ENCODE measurements at regions not wholly inside any gene's neighbourhood (a gene's known extent, or its start where the extent isn't known, plus 50 kb on each side); places are given as distances from the start of the nearest gene placed in this dataset.

DNA sequence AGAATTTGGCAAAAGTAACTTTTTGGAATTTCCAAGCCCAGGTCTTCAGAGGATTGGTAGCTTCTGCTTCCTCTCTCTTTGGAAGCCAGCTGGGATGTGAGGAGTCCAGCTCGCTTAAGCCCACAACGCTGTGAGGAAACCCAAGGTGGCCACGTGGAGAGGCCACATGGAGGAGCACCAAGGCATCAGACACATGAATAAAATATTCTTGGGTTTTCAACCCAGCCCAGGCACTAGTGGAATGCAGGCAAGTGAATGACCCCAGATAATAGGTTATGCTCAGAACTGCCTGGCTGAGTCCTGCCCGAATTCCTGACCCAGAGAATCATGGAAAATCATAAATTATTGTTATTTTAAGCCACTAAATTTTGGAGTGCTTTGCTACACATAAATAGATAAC is 119.7 kb upstream of the PARP11 start:
- Mint-ChIP-seq H3K9me3 (no peaks in the 10 kb centered on the region), H3K4me1 (peaks cover 0 to 2% of the 10 kb centered on the region in 2 donors), H3K4me3 (no peak overlapping the region), H3K27ac (no peak overlapping the region), H3K27me3 (ENCODE audit: low read depth in 3 of 3) (peaks cover 5 to 18% (median 18%) of the 10 kb centered on the region in 3 donors), H3K36me3 (no peaks in the 10 kb centered on the region)
- no peak for DNase-seq

DNA sequence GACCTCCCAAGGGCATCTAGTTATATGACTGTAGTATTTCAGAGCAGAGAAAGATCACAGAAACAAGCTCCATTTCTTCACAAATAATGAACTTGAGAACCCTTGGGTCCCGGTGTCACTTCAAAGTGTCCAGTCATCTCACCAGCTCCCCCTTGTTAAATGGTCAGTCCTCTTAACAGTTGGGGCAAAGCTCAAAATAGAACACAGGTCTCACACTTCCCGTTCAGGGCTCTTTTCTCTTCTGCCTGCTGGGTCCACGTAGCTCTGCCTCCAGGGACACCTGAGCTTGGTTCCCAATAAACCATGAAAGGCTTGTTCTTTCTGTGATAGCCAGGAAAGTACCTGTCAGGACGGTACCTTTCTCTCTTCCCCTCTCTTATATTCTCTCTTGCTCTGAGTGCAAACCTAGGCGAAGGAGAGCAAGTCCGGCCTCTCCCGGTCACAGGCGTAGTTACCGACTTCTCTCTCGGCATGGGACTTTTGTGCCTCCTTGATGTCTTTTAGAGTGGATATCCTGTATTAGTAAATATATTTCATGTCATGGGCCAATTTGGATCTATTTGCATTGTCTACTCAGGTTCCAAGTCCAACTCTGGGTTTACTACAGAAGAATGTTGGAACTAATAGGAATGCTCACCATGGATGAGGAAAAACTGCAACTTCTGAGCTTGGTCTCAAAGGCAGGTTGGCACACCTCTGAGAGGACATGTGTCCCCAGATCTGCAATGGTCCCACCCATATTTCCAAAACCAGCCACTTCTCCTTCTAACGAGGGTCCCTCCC is 118.8 kb upstream of the PARP11 start:
- Mint-ChIP-seq H3K4me1 (peaks cover 0 to 2% of the 10 kb centered on the region in 2 donors), H3K27ac (no peak overlapping the region), H3K36me3 (no peaks in the 10 kb centered on the region), H3K27me3 (ENCODE audit: low read depth in 3 of 3) (peaks cover 5 to 21% (median 18%) of the 10 kb centered on the region in 3 donors), H3K4me3 (no peak overlapping the region), H3K9me3 (no peaks in the 10 kb centered on the region)
- DNase-seq = no peak

DNA sequence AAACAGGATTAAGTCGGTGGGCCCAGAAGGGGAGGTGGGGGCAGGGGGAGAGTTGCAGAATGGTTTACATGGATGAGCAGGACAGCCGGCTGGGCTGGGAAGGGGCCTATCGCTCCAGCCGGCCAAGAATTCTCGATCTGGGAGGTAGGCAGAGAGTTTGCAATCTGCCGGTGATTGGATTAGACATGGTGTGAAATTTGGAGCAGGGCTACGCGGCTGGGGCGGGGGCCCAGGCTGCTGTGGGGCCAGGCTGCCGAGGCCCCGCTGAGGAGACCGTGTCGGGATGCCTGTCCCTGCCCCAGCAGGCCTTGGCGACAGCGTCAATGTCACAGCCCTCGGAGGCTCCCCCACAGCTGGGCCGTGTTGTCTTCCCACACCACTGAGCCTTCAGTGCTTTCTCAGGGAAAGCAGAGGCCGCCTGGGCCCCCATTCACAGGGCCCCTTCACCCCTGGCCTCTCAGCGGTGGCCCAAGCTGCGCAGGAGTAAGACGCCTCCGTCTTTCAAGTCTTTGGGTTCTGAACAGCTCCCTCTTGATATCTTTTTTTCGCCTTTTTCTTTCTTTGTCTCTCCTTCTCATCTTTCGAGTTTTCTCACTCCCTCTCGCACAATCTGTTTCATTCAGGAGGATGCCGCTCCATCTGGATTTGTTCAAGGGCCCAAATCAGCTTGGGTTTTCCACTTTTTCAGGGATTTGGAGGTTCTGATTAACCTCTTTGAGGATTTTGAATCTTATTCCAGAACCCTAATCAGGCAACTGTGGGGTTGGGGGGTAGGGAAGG is 117.5 kb upstream of the PARP11 start:
- H3K9me3 Mint-ChIP-seq = no peaks in the 10 kb centered on the region
- no peaks in the 10 kb centered on the region for H3K4me1 Mint-ChIP-seq
- H3K36me3 Mint-ChIP-seq = no peaks in the 10 kb centered on the region
- peaks cover 1 to 15% (median 9%) of the 10 kb centered on the region in 3 donors for H3K27me3 Mint-ChIP-seq (ENCODE audit: low read depth in 3 of 3)
- H3K27ac Mint-ChIP-seq = no peak overlapping the region
- H3K4me3 Mint-ChIP-seq = no peak overlapping the region
- no peak for DNase-seq

DNA sequence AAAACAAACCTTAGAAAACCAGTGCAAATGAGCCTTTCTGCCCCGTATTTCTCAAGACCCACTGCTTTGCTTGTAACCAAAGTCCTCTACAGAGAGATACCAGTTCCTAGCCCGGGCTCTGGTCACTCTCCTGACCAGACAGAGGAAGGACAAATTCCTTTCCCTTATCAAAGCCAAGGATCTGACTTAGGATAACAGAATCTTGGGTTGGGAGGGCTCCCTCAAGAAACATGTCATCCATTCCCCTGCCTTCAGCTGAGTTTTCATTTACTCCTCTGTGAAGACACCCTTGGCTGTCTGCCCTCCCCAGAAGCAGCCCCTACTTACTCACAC is 116.0 kb upstream of the PARP11 start:
- H3K9me3 Mint-ChIP-seq = peaks cover 0 to 3% (median 0%) of the 10 kb centered on the region in 6 donors
- H3K4me3 Mint-ChIP-seq = no peak overlapping the region
- H3K27ac Mint-ChIP-seq = no peak overlapping the region
- no peaks in the 10 kb centered on the region for H3K36me3 Mint-ChIP-seq
- no peaks in the 10 kb centered on the region for H3K4me1 Mint-ChIP-seq
- H3K27me3 Mint-ChIP-seq (ENCODE audit: low read depth in 3 of 3) = peaks cover 1 to 13% (median 6%) of the 10 kb centered on the region in 3 donors
- DNase-seq = no peak

DNA sequence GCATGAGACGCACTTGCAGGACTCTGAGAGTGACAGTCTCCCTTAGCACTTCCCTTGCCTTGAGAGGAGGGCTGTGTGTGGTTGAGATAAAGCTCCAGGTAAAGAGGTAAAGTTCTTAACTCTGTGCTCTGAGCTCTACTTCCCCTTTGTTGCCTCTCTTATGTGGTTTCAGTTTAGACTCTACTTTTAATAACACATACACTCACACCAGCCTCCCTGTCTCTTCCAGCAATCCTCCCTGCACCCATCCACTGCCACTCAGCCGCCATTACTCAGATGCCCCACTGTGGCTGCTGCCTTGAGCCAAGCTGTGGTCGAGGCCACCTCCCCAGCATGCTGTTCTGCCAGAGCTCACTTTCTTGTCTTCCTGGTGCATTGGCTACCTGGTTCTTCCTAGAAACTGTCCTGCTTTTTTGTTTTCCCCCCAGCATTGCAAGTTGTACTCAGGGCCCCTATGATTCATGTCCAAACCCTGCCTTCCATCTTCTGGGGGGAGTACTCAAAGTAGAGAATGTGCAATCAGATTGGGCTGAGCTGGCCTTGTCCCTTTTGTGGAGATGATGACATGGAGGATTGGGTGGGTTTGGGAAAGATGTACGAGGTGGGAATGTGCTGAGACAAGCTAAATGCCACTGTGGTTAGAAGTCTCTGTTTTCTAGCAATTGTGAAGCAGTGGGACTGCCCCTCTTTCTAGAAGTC is 115.5 kb upstream of the PARP11 start:
- DNase-seq = no peak
- peaks cover 0 to 5% (median 0%) of the 10 kb centered on the region in 6 donors for H3K9me3 Mint-ChIP-seq
- peaks cover 1 to 12% (median 4%) of the 10 kb centered on the region in 3 donors for H3K27me3 Mint-ChIP-seq (ENCODE audit: low read depth in 3 of 3)
- H3K27ac Mint-ChIP-seq = no peak overlapping the region
- H3K4me3 Mint-ChIP-seq = no peak overlapping the region
- H3K4me1 Mint-ChIP-seq = no peaks in the 10 kb centered on the region
- no peaks in the 10 kb centered on the region for H3K36me3 Mint-ChIP-seq

DNA sequence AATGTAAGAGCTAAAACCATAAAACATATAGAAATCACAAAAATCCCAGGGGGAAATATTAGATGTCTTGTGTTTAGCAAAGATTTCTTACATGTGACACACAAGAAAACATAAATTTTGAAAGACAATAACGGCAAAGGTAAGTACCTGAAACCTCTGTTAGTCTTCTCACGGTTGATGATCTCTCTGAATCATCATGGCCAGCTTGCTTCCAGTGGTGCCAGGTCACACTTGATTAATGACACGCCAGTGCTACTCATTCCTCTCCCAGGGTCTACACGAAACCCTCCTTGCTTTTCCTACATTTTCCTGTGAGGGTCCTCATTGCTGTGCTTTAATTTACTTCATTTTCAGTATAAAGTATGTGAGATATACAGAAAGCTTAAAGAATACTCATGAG is 114.4 kb upstream of the PARP11 start:
- peaks cover 1 to 12% (median 4%) of the 10 kb centered on the region in 3 donors for H3K27me3 Mint-ChIP-seq (ENCODE audit: low read depth in 3 of 3)
- no peaks in the 10 kb centered on the region for H3K4me1 Mint-ChIP-seq
- no peak for DNase-seq
- H3K27ac Mint-ChIP-seq = no peak overlapping the region
- peaks cover 0 to 6% (median 2%) of the 10 kb centered on the region in 6 donors for H3K9me3 Mint-ChIP-seq
- H3K4me3 Mint-ChIP-seq = no peak overlapping the region
- no peaks in the 10 kb centered on the region for H3K36me3 Mint-ChIP-seq

DNA sequence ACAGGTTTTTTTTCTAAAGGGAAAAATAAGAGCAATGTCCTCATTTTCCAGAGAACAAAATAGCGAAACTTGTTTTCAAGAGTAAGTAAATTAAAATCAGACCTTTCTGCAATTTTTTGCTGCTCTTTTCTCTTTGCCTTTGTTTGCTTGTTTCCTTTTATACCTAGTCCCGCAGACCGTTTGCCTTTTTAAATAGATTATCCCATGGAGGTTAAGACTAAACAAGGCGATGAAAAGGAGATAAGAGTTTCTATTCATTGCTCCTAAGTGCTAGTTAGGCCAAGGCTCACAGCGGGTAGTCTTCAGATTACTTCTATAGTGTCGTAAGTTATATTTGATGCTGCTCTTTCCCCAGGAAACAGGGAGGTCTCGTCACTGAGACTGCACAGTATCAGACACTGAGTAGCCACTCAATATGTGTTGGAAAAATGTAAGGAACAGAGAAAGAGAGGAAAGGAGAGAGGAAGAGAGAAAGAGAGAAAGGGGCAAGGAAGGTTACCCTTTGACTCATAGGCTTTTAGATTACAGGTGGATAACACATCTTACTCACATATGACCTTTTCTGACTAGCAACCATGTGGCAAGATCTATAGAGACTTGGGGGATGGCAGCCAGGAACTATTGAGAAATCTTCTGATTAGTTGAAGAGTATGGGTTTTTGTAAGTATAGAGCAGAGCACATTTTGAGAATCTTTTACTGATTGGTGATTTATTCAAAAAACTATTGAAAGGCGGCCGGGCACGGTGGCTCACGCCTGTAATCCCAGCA is 107.5 kb upstream of the PARP11 start:
- Mint-ChIP-seq H3K27me3 (ENCODE audit: low read depth in 3 of 3) (peaks cover 2 to 12% (median 5%) of the 10 kb centered on the region in 3 donors), H3K9me3 (peaks cover 0 to 7% (median 2%) of the 10 kb centered on the region in 6 donors)

DNA sequence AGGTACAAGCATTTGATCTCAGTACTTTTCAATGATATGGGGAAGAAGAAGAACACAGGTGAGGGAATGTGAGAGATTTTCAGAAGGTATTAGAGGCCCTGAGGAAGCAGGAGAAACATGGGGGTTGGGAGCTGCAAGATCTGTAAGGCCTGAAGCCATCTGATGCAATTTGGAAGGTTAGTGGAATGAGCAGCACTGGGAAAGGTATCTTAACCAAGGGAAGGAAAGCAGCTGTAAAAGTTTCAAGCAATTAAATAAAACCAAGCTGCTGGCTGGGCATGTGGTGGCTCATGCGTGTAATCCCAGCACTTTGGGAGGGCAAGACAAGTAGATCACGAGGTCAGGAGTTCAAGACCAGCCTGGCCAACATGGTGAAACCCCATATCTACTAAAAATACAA is 104.4 kb upstream of the PARP11 start:
- no peak for DNase-seq
- Mint-ChIP-seq H3K36me3 (no peaks in the 10 kb centered on the region), H3K4me3 (no peak overlapping the region), H3K9me3 (peaks cover 0 to 6% (median 0%) of the 10 kb centered on the region in 6 donors), H3K4me1 (peaks cover 1 to 9% of the 10 kb centered on the region in 2 donors), H3K27ac (no peak overlapping the region), H3K27me3 (ENCODE audit: low read depth in 3 of 3) (peaks cover 2 to 13% (median 5%) of the 10 kb centered on the region in 3 donors)

More for the DNA sequence above, 107.5 kb upstream of the PARP11 start:
- H3K36me3 Mint-ChIP-seq = no peaks in the 10 kb centered on the region
- H3K4me1 Mint-ChIP-seq = no peaks in the 10 kb centered on the region
- H3K27ac Mint-ChIP-seq = no peak overlapping the region
- no peak overlapping the region for H3K4me3 Mint-ChIP-seq
- DNase-seq = no peak

DNA sequence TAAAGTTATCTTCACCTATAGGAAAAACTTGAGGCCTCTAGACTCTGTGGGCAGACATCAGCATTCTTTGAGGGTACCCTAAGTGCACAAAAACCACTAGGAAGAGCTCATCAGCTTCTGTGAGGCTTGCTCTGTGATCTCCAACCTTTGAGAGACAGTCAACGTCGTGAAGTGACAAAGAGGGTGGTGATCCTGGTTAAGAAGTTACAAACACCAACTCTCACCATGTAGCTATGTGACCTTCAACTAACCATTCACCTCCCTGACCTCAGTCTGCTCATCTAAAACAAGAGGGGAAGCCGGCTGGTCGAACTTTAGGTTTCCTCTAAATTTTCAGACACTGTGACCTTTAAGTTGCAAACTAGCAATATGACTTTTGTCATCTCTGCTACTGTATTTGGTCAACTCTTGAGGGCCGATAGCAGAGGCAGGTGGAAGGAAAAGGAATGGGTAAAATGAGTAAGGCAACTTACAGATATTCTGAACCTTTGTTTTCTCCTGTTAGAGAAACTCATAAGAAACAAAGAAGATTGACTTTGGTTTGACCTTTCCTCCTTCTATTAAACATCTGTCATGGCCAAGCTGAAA is 103.2 kb upstream of the PARP11 start:
- Mint-ChIP-seq H3K27ac (no peak overlapping the region), H3K27me3 (ENCODE audit: low read depth in 3 of 3) (peaks cover 2 to 6% (median 2%) of the 10 kb centered on the region in 3 donors), H3K4me1 (peaks cover 6 to 15% of the 10 kb centered on the region in 2 donors), H3K36me3 (no peaks in the 10 kb centered on the region), H3K9me3 (no peaks in the 10 kb centered on the region), H3K4me3 (no peak overlapping the region)
- no peak for DNase-seq

DNA sequence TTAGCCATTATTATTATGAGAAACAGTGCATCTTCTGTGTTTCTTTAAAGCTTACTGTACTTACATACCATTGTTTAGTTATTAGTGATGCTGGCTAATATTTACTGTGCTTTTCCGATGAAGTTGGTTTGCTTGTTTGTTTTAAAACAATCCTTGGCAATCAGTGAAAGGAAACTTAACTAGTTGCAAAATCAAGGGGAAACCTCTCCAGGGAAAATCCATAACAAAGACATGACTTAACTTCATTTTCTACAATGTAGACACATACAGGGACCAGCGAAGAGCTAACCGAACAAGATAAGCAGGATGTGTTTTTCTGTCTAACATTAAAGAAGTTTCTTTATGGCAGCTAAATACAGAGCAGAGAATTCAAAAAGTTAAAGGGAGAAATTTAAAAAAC is 102.5 kb upstream of the PARP11 start:
- DNase-seq = no peak
- no peak overlapping the region for H3K27ac Mint-ChIP-seq
- H3K4me3 Mint-ChIP-seq = no peak overlapping the region
- no peaks in the 10 kb centered on the region for H3K36me3 Mint-ChIP-seq
- H3K27me3 Mint-ChIP-seq (ENCODE audit: low read depth in 3 of 3) = peaks cover 2 to 6% (median 2%) of the 10 kb centered on the region in 3 donors
- no peaks in the 10 kb centered on the region for H3K9me3 Mint-ChIP-seq
- H3K4me1 Mint-ChIP-seq = peaks cover 6 to 15% of the 10 kb centered on the region in 2 donors

DNA sequence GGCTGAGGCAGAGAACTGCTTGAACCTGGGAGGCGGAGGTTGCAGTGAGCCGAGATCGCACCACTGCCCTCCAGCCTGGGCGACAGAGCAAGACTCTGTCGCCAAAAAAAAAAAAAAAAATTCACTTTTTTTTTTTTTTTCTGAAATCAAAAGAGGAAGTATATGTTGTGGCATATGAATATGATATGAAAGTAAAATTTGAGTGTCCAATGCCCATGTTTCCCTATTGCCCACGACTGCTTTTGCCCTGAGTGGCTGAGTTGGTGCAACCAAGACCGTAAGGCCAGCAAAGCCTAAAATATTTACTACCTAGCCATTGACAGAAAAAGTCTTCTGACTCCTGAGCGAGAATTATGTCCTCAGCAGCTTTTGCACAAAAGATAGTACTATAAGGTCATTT is 101.7 kb upstream of the PARP11 start:
- Mint-ChIP-seq H3K4me3 (no peak overlapping the region), H3K27ac (no peak overlapping the region), H3K36me3 (no peaks in the 10 kb centered on the region), H3K4me1 (peaks cover 6 to 15% of the 10 kb centered on the region in 2 donors), H3K9me3 (no peaks in the 10 kb centered on the region), H3K27me3 (ENCODE audit: low read depth in 3 of 3) (peaks cover 2 to 6% (median 2%) of the 10 kb centered on the region in 3 donors)
- DNase-seq = no peak

DNA sequence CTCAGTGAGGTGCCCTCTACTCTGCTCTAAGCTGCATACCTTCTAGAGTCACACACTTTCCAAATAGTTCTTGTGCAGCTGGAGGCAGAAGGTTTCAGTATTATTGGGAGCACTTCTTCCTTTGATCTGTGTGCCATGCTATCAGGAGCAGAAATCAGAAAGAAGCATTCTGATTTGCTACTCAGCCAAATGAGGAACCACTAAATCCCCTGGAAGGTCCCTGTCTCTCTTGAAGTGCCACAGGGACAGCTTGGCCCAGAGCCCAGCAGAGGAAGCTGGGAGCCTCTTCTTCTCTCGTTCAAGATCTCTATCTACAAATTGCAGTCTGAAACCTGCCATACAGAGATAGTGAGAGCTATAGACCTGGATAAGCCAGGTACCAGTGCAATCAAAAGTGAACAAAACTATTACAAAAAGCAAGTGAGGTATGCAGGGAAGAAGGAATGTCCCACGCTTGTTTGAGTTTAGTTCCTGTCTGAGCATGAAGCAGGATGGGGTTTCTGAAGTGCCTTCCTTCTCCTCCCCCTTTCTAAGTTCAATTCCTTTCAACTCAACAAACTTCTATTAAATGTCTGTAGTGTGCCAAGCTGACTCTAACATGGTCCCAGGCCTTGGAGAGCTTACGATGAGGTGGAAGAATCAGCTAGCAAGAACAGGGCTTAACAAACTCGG is 100.9 kb upstream of the PARP11 start:
- no peaks in the 10 kb centered on the region for H3K9me3 Mint-ChIP-seq
- no peak for DNase-seq
- H3K27me3 Mint-ChIP-seq (ENCODE audit: low read depth in 3 of 3) = peaks cover 2 to 6% (median 2%) of the 10 kb centered on the region in 3 donors
- no peak overlapping the region for H3K4me3 Mint-ChIP-seq
- H3K27ac Mint-ChIP-seq = no peak overlapping the region
- H3K36me3 Mint-ChIP-seq = no peaks in the 10 kb centered on the region
- H3K4me1 Mint-ChIP-seq = peaks cover 6 to 15% of the 10 kb centered on the region in 2 donors

Data from immature natural killer cell (primary cell).